GM23338 (cell line): ENCODE measurements at regions not wholly inside any gene's neighbourhood (a gene's known extent, or its start where the extent isn't known, plus 50 kb on each side); places are given as distances from the start of the nearest gene placed in this dataset.

ENCODE experiments used
- ATAC-seq: fragments of 200-7000 bp; cut with Tn5 transposase; 3 replicates; pipeline ENCODE4 v1.9.1; 2020
- DNase-seq: peaks from one replicate; pipeline ENCODE4 v3.0.0-alpha.2; 2015; ENCODE audit warnings: low spot score
- H2AFZ ChIP-seq: fragments of 200-600 bp; sonication (generic); 2 replicates; pipeline ENCODE4 v1.8.0; 2016; ENCODE audit warnings: antibody characterized with exemption, mild to moderate bottlenecking, moderate library complexity
- H3F3A ChIP-seq: fragments of 200-600 bp; sonication (generic); replicated peaks from 2 replicates; pipeline ENCODE4 v1.8.0; 2017; ENCODE audit warnings: antibody characterized with exemption, mixed run types, low read depth
- H3K27ac ChIP-seq: fragments of 200-600 bp; sonication (generic); 2 replicates; pipeline ENCODE4 v1.6.1; 2016; ENCODE audit warnings: low read depth
- H3K27me3 ChIP-seq: fragments of 200-600 bp; sonication (generic); 2 replicates; pipeline ENCODE4 v1.8.0; 2016; ENCODE audit warnings: mild to moderate bottlenecking, mixed run types, moderate library complexity; ENCODE audit not compliant: insufficient read depth
- H3K36me3 ChIP-seq: fragments of 200-600 bp; sonication (generic); 2 replicates; pipeline ENCODE4 v1.8.0; 2016; ENCODE audit warnings: mild to moderate bottlenecking; ENCODE audit not compliant: insufficient read depth
- H3K4me1 ChIP-seq: fragments of 200-600 bp; sonication (generic); 2 replicates; pipeline ENCODE4 v1.8.0; 2016; ENCODE audit warnings: mild to moderate bottlenecking, moderate library complexity; ENCODE audit not compliant: insufficient read depth
- H3K4me2 ChIP-seq: fragments of 200-600 bp; sonication (generic); 2 replicates; pipeline ENCODE4 v1.7.1; 2017; ENCODE audit warnings: mixed run types
- H3K4me3 ChIP-seq: fragments of 200-600 bp; sonication (generic); 2 replicates; pipeline ENCODE4 v1.6.1; 2016; ENCODE audit warnings: mixed run types
- H3K79me2 ChIP-seq: fragments of 200-600 bp; sonication (generic); replicated peaks from 2 replicates; pipeline ENCODE4 v1.8.0; 2017; ENCODE audit warnings: mild to moderate bottlenecking; ENCODE audit not compliant: insufficient read depth
- H3K9me2 ChIP-seq: fragments of 200-600 bp; sonication (generic); 2 replicates; pipeline ENCODE4 v1.8.0; 2017; ENCODE audit not compliant: insufficient read depth
- H4K20me1 ChIP-seq: fragments of 200-600 bp; sonication (generic); replicated peaks from 2 replicates; pipeline ENCODE4 v1.8.0; 2017; ENCODE audit warnings: mild to moderate bottlenecking; ENCODE audit not compliant: insufficient read depth
- H3K27ac Mint-ChIP-seq: 2 replicates; pipeline ENCODE4 v1.8.0; 2020; ENCODE audit warnings: inconsistent platforms, mild to moderate bottlenecking, moderate library complexity, mixed read lengths
- H3K27me3 Mint-ChIP-seq: 3 replicates; pipeline ENCODE4 v1.8.0; 2022; ENCODE audit warnings: low read depth, mild to moderate bottlenecking, moderate library complexity, mixed read lengths, inconsistent platforms; ENCODE audit not compliant: insufficient read depth, poor library complexity
- H3K36me3 Mint-ChIP-seq: 3 replicates; pipeline ENCODE4 v1.8.0; 2021; ENCODE audit warnings: low read depth, mild to moderate bottlenecking, inconsistent platforms, moderate library complexity, mixed read lengths
- H3K4me1 Mint-ChIP-seq: 3 replicates; pipeline ENCODE4 v1.8.0; 2020; ENCODE audit warnings: mild to moderate bottlenecking, inconsistent platforms, mixed read lengths
- H3K4me3 Mint-ChIP-seq: 3 replicates; pipeline ENCODE4 v1.8.0; 2021; ENCODE audit warnings: moderate library complexity, mild to moderate bottlenecking, inconsistent platforms, mixed read lengths
- H3K9me3 Mint-ChIP-seq: 3 replicates; pipeline ENCODE4 v1.8.0; 2020; ENCODE audit warnings: moderate library complexity, mild to moderate bottlenecking, inconsistent platforms, mixed read lengths
- CREB1 ChIP-seq: fragments of 250-450 bp; sonication (Bioruptor Pico); IDR thresholded peaks from 2 replicates; pipeline ENCODE4 v1.5.0; 2020; ENCODE audit warnings: low read depth, mild to moderate bottlenecking, moderate library complexity
- EZH2 ChIP-seq: fragments of 200-600 bp; sonication (generic); IDR thresholded peaks from one replicate; pipeline ENCODE4 v1.8.0; 2017; ENCODE audit warnings: antibody characterized with exemption, mild to moderate bottlenecking, low read depth; ENCODE audit not compliant: unreplicated experiment
- EZH2phosphoT487 ChIP-seq: fragments of 200-600 bp; sonication (generic); IDR thresholded peaks from one replicate; pipeline ENCODE4 v1.8.1; 2018; ENCODE audit warnings: antibody characterized with exemption; ENCODE audit not compliant: unreplicated experiment
- JUNB ChIP-seq: IDR thresholded peaks from one replicate; pipeline ENCODE4 v1.6.1; 2016; ENCODE audit warnings: antibody characterized with exemption; ENCODE audit not compliant: unreplicated experiment
- NANOG ChIP-seq: IDR thresholded peaks from 2 replicates; pipeline ENCODE4 v1.6.1; 2016; ENCODE audit warnings: antibody characterized with exemption, borderline replicate concordance
- POLR2AphosphoS5 ChIP-seq: IDR thresholded peaks from 2 replicates; pipeline ENCODE4 v1.6.1; 2016; ENCODE audit warnings: antibody characterized with exemption, low read depth
- STAT1 ChIP-seq: IDR thresholded peaks from one replicate; pipeline ENCODE4 v1.6.1; 2016; ENCODE audit warnings: antibody characterized with exemption; ENCODE audit not compliant: unreplicated experiment
- ZNF114 ChIP-seq: fragments of 250-450 bp; sonication (Bioruptor Pico); IDR thresholded peaks from 2 replicates; pipeline ENCODE4 v1.5.0; 2020; ENCODE audit warnings: mild to moderate bottlenecking, moderate library complexity
- ZNF331 ChIP-seq: fragments of 250-450 bp; sonication (Bioruptor Pico); IDR thresholded peaks from 2 replicates; pipeline ENCODE4 v1.5.0; 2020; ENCODE audit warnings: low read depth, mild to moderate bottlenecking, moderate library complexity
- TF ChIP-seq, protein P1 (sequence below): fragments of 250-450 bp; sonication (Bioruptor Pico); IDR thresholded peaks from 2 replicates; pipeline ENCODE4 v1.5.0; 2020; ENCODE audit warnings: mild to moderate bottlenecking, moderate library complexity
- TF ChIP-seq, protein P2 (sequence below): IDR thresholded peaks from 2 replicates; pipeline ENCODE4 v1.6.1; 2016; ENCODE audit warnings: antibody characterized with exemption
- TF ChIP-seq, protein P3 (sequence below), 2 experiments: fragments of 200-600 bp in 1 of 2; sonication (generic) in 1 of 2; conservative IDR thresholded peaks; 2 replicates each; pipeline versions ENCODE4 v1.5.1 to v1.6.1; 2016 to 2017; ENCODE audit warnings: antibody characterized with exemption in 2 of 2, low read depth in 2 of 2, mild to moderate bottlenecking in 2 of 2, moderate library complexity in 1 of 2
- TF ChIP-seq, protein P4 (sequence below): IDR thresholded peaks from one replicate; pipeline ENCODE4 v1.6.1; 2018; ENCODE audit warnings: antibody characterized with exemption; ENCODE audit not compliant: unreplicated experiment

DNA sequence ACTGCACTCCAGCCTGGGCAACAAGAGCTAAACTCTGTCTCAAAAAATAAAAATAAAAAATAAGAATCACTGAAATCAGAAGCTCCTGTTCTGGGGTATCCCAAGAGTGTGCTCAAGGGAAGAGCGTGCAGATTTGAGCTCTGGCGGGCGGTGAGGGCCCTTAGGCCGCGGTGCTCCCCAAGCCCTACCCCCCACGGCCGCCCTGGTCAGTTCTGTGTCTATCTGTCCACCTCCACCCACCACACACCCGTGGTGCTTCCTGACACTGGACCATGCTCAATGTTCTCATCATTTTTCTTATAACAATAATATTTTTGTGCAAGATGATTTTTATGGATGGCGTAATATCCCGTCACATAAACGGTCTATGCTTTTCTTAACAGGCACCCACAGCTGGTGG is 71.1 kb downstream of the RTL6 start:
- Histone ChIP-seq H3K36me3 (no peaks in the 10 kb centered on the region), H3K27ac (no peak overlapping the region), H3K4me2 (no peak overlapping the region), H4K20me1 (no peaks in the 10 kb centered on the region), H2AFZ (no peak overlapping the region), H3K79me2 (no peaks in the 10 kb centered on the region), H3K4me3 (no peak overlapping the region), H3K9me2 (no peaks in the 10 kb centered on the region), H3K27me3 (no peaks in the 10 kb centered on the region), H3K4me1 (no peaks in the 10 kb centered on the region; the same call in 1 of the 2 replicates), H3F3A (no peaks in the 10 kb centered on the region)
- H3K4me1 Mint-ChIP-seq: peaks cover 20% of the 10 kb centered on the region
- H3K27ac Mint-ChIP-seq: no peak overlapping the region
- TF ChIP-seq EZH2 (no peak), CREB1 (CRISPR knock-in tag) (no peak), ZNF114 (no peak), ZNF331 (CRISPR knock-in tag) (no peak), NANOG (no peak), EZH2phosphoT487 (no peak), STAT1 (no peak), JUNB (no peak), POLR2AphosphoS5 (no peak)
- TF ChIP-seq, protein P1, sequence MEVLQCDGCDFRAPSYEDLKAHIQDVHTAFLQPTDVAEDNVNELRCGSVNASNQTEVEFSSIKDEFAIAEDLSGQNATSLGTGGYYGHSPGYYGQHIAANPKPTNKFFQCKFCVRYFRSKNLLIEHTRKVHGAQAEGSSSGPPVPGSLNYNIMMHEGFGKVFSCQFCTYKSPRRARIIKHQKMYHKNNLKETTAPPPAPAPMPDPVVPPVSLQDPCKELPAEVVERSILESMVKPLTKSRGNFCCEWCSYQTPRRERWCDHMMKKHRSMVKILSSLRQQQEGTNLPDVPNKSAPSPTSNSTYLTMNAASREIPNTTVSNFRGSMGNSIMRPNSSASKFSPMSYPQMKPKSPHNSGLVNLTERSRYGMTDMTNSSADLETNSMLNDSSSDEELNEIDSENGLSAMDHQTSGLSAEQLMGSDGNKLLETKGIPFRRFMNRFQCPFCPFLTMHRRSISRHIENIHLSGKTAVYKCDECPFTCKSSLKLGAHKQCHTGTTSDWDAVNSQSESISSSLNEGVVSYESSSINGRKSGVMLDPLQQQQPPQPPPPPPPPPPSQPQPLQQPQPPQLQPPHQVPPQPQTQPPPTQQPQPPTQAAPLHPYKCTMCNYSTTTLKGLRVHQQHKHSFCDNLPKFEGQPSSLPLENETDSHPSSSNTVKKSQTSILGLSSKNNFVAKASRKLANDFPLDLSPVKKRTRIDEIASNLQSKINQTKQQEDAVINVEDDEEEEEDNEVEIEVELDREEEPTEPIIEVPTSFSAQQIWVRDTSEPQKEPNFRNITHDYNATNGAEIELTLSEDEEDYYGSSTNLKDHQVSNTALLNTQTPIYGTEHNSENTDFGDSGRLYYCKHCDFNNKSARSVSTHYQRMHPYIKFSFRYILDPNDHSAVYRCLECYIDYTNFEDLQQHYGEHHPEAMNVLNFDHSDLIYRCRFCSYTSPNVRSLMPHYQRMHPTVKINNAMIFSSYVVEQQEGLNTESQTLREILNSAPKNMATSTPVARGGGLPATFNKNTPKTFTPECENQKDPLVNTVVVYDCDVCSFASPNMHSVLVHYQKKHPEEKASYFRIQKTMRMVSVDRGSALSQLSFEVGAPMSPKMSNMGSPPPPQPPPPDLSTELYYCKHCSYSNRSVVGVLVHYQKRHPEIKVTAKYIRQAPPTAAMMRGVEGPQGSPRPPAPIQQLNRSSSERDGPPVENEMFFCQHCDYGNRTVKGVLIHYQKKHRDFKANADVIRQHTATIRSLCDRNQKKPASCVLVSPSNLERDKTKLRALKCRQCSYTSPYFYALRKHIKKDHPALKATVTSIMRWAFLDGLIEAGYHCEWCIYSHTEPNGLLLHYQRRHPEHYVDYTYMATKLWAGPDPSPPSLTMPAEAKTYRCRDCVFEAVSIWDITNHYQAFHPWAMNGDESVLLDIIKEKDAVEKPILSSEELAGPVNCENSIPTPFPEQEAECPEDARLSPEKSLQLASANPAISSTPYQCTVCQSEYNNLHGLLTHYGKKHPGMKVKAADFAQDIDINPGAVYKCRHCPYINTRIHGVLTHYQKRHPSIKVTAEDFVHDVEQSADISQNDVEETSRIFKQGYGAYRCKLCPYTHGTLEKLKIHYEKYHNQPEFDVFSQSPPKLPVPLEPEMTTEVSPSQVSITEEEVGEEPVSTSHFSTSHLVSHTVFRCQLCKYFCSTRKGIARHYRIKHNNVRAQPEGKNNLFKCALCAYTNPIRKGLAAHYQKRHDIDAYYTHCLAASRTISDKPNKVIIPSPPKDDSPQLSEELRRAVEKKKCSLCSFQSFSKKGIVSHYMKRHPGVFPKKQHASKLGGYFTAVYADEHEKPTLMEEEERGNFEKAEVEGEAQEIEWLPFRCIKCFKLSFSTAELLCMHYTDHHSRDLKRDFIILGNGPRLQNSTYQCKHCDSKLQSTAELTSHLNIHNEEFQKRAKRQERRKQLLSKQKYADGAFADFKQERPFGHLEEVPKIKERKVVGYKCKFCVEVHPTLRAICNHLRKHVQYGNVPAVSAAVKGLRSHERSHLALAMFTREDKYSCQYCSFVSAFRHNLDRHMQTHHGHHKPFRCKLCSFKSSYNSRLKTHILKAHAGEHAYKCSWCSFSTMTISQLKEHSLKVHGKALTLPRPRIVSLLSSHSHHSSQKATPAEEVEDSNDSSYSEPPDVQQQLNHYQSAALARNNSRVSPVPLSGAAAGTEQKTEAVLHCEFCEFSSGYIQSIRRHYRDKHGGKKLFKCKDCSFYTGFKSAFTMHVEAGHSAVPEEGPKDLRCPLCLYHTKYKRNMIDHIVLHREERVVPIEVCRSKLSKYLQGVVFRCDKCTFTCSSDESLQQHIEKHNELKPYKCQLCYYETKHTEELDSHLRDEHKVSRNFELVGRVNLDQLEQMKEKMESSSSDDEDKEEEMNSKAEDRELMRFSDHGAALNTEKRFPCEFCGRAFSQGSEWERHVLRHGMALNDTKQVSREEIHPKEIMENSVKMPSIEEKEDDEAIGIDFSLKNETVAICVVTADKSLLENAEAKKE (CRISPR knock-in tag): no peak
- TF ChIP-seq, protein P2, sequence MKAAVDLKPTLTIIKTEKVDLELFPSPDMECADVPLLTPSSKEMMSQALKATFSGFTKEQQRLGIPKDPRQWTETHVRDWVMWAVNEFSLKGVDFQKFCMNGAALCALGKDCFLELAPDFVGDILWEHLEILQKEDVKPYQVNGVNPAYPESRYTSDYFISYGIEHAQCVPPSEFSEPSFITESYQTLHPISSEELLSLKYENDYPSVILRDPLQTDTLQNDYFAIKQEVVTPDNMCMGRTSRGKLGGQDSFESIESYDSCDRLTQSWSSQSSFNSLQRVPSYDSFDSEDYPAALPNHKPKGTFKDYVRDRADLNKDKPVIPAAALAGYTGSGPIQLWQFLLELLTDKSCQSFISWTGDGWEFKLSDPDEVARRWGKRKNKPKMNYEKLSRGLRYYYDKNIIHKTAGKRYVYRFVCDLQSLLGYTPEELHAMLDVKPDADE: no peak
- TF ChIP-seq, protein P3, sequence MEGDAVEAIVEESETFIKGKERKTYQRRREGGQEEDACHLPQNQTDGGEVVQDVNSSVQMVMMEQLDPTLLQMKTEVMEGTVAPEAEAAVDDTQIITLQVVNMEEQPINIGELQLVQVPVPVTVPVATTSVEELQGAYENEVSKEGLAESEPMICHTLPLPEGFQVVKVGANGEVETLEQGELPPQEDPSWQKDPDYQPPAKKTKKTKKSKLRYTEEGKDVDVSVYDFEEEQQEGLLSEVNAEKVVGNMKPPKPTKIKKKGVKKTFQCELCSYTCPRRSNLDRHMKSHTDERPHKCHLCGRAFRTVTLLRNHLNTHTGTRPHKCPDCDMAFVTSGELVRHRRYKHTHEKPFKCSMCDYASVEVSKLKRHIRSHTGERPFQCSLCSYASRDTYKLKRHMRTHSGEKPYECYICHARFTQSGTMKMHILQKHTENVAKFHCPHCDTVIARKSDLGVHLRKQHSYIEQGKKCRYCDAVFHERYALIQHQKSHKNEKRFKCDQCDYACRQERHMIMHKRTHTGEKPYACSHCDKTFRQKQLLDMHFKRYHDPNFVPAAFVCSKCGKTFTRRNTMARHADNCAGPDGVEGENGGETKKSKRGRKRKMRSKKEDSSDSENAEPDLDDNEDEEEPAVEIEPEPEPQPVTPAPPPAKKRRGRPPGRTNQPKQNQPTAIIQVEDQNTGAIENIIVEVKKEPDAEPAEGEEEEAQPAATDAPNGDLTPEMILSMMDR (conservative IDR thresholded peaks at IDR 0.05; ENCODE audit: low read depth in 2 of 2): no peak
- TF ChIP-seq, protein P4, sequence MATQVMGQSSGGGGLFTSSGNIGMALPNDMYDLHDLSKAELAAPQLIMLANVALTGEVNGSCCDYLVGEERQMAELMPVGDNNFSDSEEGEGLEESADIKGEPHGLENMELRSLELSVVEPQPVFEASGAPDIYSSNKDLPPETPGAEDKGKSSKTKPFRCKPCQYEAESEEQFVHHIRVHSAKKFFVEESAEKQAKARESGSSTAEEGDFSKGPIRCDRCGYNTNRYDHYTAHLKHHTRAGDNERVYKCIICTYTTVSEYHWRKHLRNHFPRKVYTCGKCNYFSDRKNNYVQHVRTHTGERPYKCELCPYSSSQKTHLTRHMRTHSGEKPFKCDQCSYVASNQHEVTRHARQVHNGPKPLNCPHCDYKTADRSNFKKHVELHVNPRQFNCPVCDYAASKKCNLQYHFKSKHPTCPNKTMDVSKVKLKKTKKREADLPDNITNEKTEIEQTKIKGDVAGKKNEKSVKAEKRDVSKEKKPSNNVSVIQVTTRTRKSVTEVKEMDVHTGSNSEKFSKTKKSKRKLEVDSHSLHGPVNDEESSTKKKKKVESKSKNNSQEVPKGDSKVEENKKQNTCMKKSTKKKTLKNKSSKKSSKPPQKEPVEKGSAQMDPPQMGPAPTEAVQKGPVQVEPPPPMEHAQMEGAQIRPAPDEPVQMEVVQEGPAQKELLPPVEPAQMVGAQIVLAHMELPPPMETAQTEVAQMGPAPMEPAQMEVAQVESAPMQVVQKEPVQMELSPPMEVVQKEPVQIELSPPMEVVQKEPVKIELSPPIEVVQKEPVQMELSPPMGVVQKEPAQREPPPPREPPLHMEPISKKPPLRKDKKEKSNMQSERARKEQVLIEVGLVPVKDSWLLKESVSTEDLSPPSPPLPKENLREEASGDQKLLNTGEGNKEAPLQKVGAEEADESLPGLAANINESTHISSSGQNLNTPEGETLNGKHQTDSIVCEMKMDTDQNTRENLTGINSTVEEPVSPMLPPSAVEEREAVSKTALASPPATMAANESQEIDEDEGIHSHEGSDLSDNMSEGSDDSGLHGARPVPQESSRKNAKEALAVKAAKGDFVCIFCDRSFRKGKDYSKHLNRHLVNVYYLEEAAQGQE: no peak
- H3K36me3 Mint-ChIP-seq: no peaks in the 10 kb centered on the region; the same call in 2 of the 3 replicates
- peaks cover 1% of the 10 kb centered on the region for H3K27me3 Mint-ChIP-seq
- no peak overlapping the region for H3K4me3 Mint-ChIP-seq
- DNase-seq (no peak), ATAC-seq (no peak)
- H3K9me3 Mint-ChIP-seq: no peaks in the 10 kb centered on the region
